Fibroblast of pulmonary artery (primary cell): ENCODE measurements at regions not wholly inside any gene's neighbourhood (a gene's known extent, or its start where the extent isn't known, plus 50 kb on each side); places are given as distances from the start of the nearest gene placed in this dataset.
A peak's percentile ranks its signal among the peaks of the same experiment; 100 is the strongest.
"Not testable (repeated sequence)": the region's sequence is repeated elsewhere in the genome, so short reads cannot be mapped to it uniquely, and the experiment has no call there.

Experiments used
- DNase-seq: peaks from one replicate; pipeline ENCODE4 v3.0.0-alpha.2; 2010; ENCODE audit warnings: low read depth
- H3K4me3 ChIP-seq: replicated peaks from 2 replicates; pipeline ENCODE4 v1.5.1; 2011; ENCODE audit warnings: low read depth, mild to moderate bottlenecking, control low read depth, low read length, moderate library complexity
- TF ChIP-seq, protein P1 (sequence below): IDR thresholded peaks from 2 replicates; pipeline ENCODE4 v1.5.1; 2011; ENCODE audit warnings: mild to moderate bottlenecking, control low read depth, low read length, inconsistent platforms; ENCODE audit errors: missing control alignments

DNA sequence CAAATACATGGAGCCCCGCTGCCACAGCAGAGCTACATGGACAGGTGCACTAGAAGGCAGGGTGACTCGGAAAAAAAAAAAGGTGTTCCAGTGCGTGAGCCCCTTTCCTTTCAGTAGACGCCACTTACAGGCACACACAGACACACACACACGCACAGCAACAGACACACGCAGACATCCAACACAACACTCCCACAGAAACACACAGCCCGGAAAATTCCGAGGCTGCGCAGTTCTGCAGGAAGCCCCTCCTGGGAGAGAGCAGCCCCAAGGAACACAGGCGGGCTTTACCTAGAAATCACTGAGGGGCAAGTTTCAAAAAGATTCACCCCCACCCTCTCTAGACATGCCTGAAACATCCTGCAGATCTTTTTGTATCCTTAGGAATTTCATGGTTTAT is 136.0 kb upstream of the WSB1 start:
- TF ChIP-seq, protein P1, sequence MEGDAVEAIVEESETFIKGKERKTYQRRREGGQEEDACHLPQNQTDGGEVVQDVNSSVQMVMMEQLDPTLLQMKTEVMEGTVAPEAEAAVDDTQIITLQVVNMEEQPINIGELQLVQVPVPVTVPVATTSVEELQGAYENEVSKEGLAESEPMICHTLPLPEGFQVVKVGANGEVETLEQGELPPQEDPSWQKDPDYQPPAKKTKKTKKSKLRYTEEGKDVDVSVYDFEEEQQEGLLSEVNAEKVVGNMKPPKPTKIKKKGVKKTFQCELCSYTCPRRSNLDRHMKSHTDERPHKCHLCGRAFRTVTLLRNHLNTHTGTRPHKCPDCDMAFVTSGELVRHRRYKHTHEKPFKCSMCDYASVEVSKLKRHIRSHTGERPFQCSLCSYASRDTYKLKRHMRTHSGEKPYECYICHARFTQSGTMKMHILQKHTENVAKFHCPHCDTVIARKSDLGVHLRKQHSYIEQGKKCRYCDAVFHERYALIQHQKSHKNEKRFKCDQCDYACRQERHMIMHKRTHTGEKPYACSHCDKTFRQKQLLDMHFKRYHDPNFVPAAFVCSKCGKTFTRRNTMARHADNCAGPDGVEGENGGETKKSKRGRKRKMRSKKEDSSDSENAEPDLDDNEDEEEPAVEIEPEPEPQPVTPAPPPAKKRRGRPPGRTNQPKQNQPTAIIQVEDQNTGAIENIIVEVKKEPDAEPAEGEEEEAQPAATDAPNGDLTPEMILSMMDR = no peak
- no peak for DNase-seq
- H3K4me3 ChIP-seq = no peak overlapping the region

DNA sequence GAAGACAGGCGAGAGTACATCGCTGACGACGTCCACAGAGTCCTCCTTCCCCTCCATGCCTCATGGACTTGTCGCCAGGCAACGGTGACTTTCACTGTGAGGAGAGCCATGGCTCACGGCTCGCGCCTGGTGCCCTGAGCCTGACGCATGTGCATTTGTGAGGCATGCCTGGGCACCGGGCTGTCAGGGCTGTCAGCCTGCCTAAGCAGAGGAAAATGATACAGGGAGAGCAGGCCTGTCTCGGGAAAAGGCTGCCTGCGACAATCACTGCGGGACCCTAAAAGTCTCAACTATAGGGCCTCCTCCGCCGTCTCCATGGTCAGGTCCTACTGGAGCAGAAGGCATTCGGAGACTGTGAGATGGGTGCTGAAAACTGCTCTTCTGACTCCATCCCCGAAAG is 135.5 kb upstream of the WSB1 start:
- H3K4me3 ChIP-seq = no peak overlapping the region
- TF ChIP-seq, protein P1 = no peak
- DNase-seq = no peak

DNA sequence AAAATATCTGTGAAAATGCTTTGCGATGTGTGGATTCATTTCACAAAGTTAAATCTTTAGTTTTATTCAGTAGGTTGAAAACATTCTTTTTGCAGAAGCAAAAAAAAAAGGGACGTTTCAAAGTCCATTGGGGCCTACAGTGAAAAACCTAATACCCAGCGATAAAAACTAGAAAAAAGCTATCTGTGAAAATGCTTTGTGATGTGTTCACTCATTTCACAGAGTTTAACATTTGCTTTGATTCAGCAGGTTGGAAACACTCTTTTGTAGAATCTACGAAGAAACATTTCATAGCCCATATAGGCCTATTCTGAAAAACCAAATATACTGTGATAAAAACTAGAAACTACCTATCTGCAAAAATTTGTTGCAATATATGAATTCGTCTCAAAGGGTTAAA is 113.6 kb upstream of the WSB1 start:
- TF ChIP-seq, protein P1 = no peak
- no peak overlapping the region for H3K4me3 ChIP-seq
- DNase-seq = no peak

DNA sequence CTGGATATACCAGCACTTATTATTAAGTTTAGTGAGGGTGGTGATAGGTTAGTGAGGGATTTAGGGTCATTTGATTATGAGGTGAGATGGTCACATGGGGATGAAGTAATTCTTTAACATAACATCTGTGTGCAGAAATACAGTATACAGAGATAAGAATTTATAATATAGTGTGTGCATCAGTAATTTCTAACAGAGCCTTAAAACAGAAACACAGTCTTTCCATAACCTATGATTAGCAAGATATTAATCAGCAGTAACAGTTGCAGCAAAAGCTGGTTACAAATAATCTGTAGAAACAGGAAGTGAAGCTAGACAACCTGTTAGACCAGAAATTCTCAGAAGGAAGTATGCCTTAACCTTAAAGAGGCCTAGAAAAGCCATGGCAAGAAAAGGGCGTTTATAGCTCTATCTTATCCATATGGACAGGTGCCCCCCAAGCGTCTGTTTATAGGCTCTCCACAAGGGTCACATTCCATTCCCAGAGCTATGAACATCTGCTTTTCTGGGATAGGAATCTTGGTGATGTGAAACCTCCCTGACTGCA is 112.5 kb upstream of the WSB1 start:
- DNase-seq = not testable (repeated sequence)

DNA sequence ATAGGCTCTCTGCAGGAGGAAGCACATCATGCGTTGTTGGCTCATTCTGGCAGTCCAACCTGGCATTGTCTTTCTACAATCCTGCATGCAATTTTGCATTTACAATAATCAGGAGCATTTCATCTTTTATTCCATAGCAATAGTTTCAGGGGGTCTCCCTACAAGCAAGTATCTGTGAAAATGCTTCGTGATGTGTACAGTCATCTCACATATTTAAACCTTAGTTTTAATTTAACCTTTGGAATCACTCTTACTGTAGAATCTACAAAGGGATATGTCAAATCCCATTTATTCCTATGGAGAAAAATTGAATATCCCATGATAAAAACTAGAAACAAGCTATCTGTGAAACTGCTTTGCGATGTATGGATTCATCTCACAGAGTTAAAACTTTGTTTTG is 112.0 kb upstream of the WSB1 start:
- H3K4me3 ChIP-seq = no peak overlapping the region
- TF ChIP-seq, protein P1 = no peak
- DNase-seq = no peak

More for the DNA sequence above, 112.5 kb upstream of the WSB1 start:
- H3K4me3 ChIP-seq = not testable (repeated sequence)

DNA sequence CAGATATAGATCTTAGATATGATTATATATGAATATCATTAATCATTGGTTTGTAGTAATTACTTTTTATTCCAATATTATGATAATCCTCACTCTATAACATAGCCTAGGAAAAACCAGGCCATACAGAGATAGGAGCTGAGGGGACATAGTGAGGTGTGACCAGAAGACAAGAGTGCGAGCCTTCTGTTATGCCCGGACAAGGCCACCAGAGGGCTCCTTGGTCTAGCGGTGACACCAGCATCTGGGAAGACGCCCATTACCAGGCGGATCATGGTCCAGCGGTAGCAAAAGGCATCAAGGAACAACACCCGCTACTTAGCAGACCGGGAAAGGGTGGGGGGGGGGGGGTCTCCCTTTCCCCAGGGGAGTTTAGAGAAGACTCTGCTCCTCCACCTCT is 96.4 kb upstream of the WSB1 start:
- not testable (repeated sequence) for H3K4me3 ChIP-seq
- DNase-seq = peak; percentile 59
- TF ChIP-seq, protein P1 = peak; percentile 57

DNA sequence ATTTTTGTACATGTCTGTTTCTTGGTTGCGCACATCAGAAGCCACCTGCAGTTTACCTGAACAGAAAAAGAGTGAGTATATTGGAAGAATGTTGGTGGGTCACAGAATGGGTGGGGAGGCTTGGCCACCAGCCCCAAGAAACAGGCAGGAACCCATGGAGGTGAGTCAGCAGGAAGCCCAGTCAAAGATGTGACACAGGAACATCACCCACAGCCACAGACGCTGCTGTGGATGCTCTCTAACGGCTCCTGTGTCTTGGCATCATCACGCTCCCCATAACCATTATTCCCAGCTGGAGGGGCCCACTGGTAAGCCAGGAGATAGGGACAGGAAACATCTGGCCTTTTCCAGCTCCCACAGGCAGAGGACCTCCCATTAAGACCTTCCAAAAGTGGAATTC is 94.0 kb upstream of the WSB1 start:
- TF ChIP-seq, protein P1 = no peak
- peak; percentile 23 for DNase-seq
- no peak overlapping the region for H3K4me3 ChIP-seq
